GM23338 (cell line): ENCODE measurements at regions not wholly inside any gene's neighbourhood (a gene's known extent, or its start where the extent isn't known, plus 50 kb on each side); places are given as distances from the start of the nearest gene placed in this dataset.

Source experiments
- ATAC-seq: fragments of 200-7000 bp; cut with Tn5 transposase; 3 replicates; pipeline ENCODE4 v1.9.1; 2020
- DNase-seq: peaks from one replicate; pipeline ENCODE4 v3.0.0-alpha.2; 2015; ENCODE audit warnings: low spot score
- H2AFZ ChIP-seq: fragments of 200-600 bp; sonication (generic); 2 replicates; pipeline ENCODE4 v1.8.0; 2016; ENCODE audit warnings: antibody characterized with exemption, mild to moderate bottlenecking, moderate library complexity
- H3F3A ChIP-seq: fragments of 200-600 bp; sonication (generic); replicated peaks from 2 replicates; pipeline ENCODE4 v1.8.0; 2017; ENCODE audit warnings: antibody characterized with exemption, mixed run types, low read depth
- H3K27ac ChIP-seq: fragments of 200-600 bp; sonication (generic); 2 replicates; pipeline ENCODE4 v1.6.1; 2016; ENCODE audit warnings: low read depth
- H3K27me3 ChIP-seq: fragments of 200-600 bp; sonication (generic); 2 replicates; pipeline ENCODE4 v1.8.0; 2016; ENCODE audit warnings: mild to moderate bottlenecking, mixed run types, moderate library complexity; ENCODE audit not compliant: insufficient read depth
- H3K36me3 ChIP-seq: fragments of 200-600 bp; sonication (generic); 2 replicates; pipeline ENCODE4 v1.8.0; 2016; ENCODE audit warnings: mild to moderate bottlenecking; ENCODE audit not compliant: insufficient read depth
- H3K4me1 ChIP-seq: fragments of 200-600 bp; sonication (generic); 2 replicates; pipeline ENCODE4 v1.8.0; 2016; ENCODE audit warnings: mild to moderate bottlenecking, moderate library complexity; ENCODE audit not compliant: insufficient read depth
- H3K4me2 ChIP-seq: fragments of 200-600 bp; sonication (generic); 2 replicates; pipeline ENCODE4 v1.7.1; 2017; ENCODE audit warnings: mixed run types
- H3K4me3 ChIP-seq: fragments of 200-600 bp; sonication (generic); 2 replicates; pipeline ENCODE4 v1.6.1; 2016; ENCODE audit warnings: mixed run types
- H3K79me2 ChIP-seq: fragments of 200-600 bp; sonication (generic); replicated peaks from 2 replicates; pipeline ENCODE4 v1.8.0; 2017; ENCODE audit warnings: mild to moderate bottlenecking; ENCODE audit not compliant: insufficient read depth
- H3K9me2 ChIP-seq: fragments of 200-600 bp; sonication (generic); 2 replicates; pipeline ENCODE4 v1.8.0; 2017; ENCODE audit not compliant: insufficient read depth
- H4K20me1 ChIP-seq: fragments of 200-600 bp; sonication (generic); replicated peaks from 2 replicates; pipeline ENCODE4 v1.8.0; 2017; ENCODE audit warnings: mild to moderate bottlenecking; ENCODE audit not compliant: insufficient read depth
- H3K27ac Mint-ChIP-seq: 2 replicates; pipeline ENCODE4 v1.8.0; 2020; ENCODE audit warnings: inconsistent platforms, mild to moderate bottlenecking, moderate library complexity, mixed read lengths
- H3K27me3 Mint-ChIP-seq: 3 replicates; pipeline ENCODE4 v1.8.0; 2022; ENCODE audit warnings: low read depth, mild to moderate bottlenecking, moderate library complexity, mixed read lengths, inconsistent platforms; ENCODE audit not compliant: insufficient read depth, poor library complexity
- H3K36me3 Mint-ChIP-seq: 3 replicates; pipeline ENCODE4 v1.8.0; 2021; ENCODE audit warnings: low read depth, mild to moderate bottlenecking, inconsistent platforms, moderate library complexity, mixed read lengths
- H3K4me1 Mint-ChIP-seq: 3 replicates; pipeline ENCODE4 v1.8.0; 2020; ENCODE audit warnings: mild to moderate bottlenecking, inconsistent platforms, mixed read lengths
- H3K4me3 Mint-ChIP-seq: 3 replicates; pipeline ENCODE4 v1.8.0; 2021; ENCODE audit warnings: moderate library complexity, mild to moderate bottlenecking, inconsistent platforms, mixed read lengths
- H3K9me3 Mint-ChIP-seq: 3 replicates; pipeline ENCODE4 v1.8.0; 2020; ENCODE audit warnings: moderate library complexity, mild to moderate bottlenecking, inconsistent platforms, mixed read lengths
- CREB1 ChIP-seq: fragments of 250-450 bp; sonication (Bioruptor Pico); IDR thresholded peaks from 2 replicates; pipeline ENCODE4 v1.5.0; 2020; ENCODE audit warnings: low read depth, mild to moderate bottlenecking, moderate library complexity
- CTCF ChIP-seq, 2 experiments: fragments of 200-600 bp in 1 of 2; sonication (generic) in 1 of 2; conservative IDR thresholded peaks; 2 replicates each; pipeline versions ENCODE4 v1.5.1 to v1.6.1; 2016 to 2017; ENCODE audit warnings: antibody characterized with exemption in 2 of 2, low read depth in 2 of 2, mild to moderate bottlenecking in 2 of 2, moderate library complexity in 1 of 2
- ETS1 ChIP-seq: IDR thresholded peaks from 2 replicates; pipeline ENCODE4 v1.6.1; 2016; ENCODE audit warnings: antibody characterized with exemption
- EZH2phosphoT487 ChIP-seq: fragments of 200-600 bp; sonication (generic); IDR thresholded peaks from one replicate; pipeline ENCODE4 v1.8.1; 2018; ENCODE audit warnings: antibody characterized with exemption; ENCODE audit not compliant: unreplicated experiment
- JUNB ChIP-seq: IDR thresholded peaks from one replicate; pipeline ENCODE4 v1.6.1; 2016; ENCODE audit warnings: antibody characterized with exemption; ENCODE audit not compliant: unreplicated experiment
- NANOG ChIP-seq: IDR thresholded peaks from 2 replicates; pipeline ENCODE4 v1.6.1; 2016; ENCODE audit warnings: antibody characterized with exemption, borderline replicate concordance
- POLR2AphosphoS5 ChIP-seq: IDR thresholded peaks from 2 replicates; pipeline ENCODE4 v1.6.1; 2016; ENCODE audit warnings: antibody characterized with exemption, low read depth
- REST ChIP-seq: IDR thresholded peaks from one replicate; pipeline ENCODE4 v1.6.1; 2018; ENCODE audit warnings: antibody characterized with exemption; ENCODE audit not compliant: unreplicated experiment
- STAT1 ChIP-seq: IDR thresholded peaks from one replicate; pipeline ENCODE4 v1.6.1; 2016; ENCODE audit warnings: antibody characterized with exemption; ENCODE audit not compliant: unreplicated experiment
- ZNF114 ChIP-seq: fragments of 250-450 bp; sonication (Bioruptor Pico); IDR thresholded peaks from 2 replicates; pipeline ENCODE4 v1.5.0; 2020; ENCODE audit warnings: mild to moderate bottlenecking, moderate library complexity
- ZNF331 ChIP-seq: fragments of 250-450 bp; sonication (Bioruptor Pico); IDR thresholded peaks from 2 replicates; pipeline ENCODE4 v1.5.0; 2020; ENCODE audit warnings: low read depth, mild to moderate bottlenecking, moderate library complexity

- H3K27me3 ChIP-seq: no peaks in the 10 kb centered on the region
- no peak for ATAC-seq
- no peaks in the 10 kb centered on the region for H3K79me2 ChIP-seq
- H4K20me1 ChIP-seq: no peaks in the 10 kb centered on the region
- no peaks in the 10 kb centered on the region for H3K4me1 ChIP-seq
- no peak overlapping the region for H3K27ac ChIP-seq
- no peak overlapping the region for H3K27ac Mint-ChIP-seq
- H3K4me2 ChIP-seq: no peak overlapping the region
- no peak overlapping the region for H3K4me3 ChIP-seq
- H3K4me1 Mint-ChIP-seq: peaks cover 2% of the 10 kb centered on the region; the same call in 2 of the 3 replicates
- no peak overlapping the region for H2AFZ ChIP-seq
- H3K9me2 ChIP-seq: no peaks in the 10 kb centered on the region
- no peaks in the 10 kb centered on the region for H3K36me3 ChIP-seq
- H3K4me3 Mint-ChIP-seq: no peak overlapping the region
- no peak for TF ChIP-seq ZNF331 (CRISPR knock-in tag)
- TF ChIP-seq ZNF114 (CRISPR knock-in tag): no peak
- no peak for TF ChIP-seq EZH2phosphoT487
- TF ChIP-seq NANOG: no peak
- no peak for TF ChIP-seq POLR2AphosphoS5
- no peak for TF ChIP-seq CREB1
- no peak for TF ChIP-seq JUNB
- TF ChIP-seq CTCF (conservative IDR thresholded peaks at IDR 0.05; ENCODE audit: low read depth in 2 of 2): no peak
- TF ChIP-seq REST: no peak
- TF ChIP-seq STAT1: no peak
- no peak for TF ChIP-seq ETS1
- H3F3A ChIP-seq: no peaks in the 10 kb centered on the region
- peaks cover 5% of the 10 kb centered on the region; the same call in 2 of the 3 replicates for H3K9me3 Mint-ChIP-seq
- H3K27me3 Mint-ChIP-seq: peaks cover 6% of the 10 kb centered on the region
- H3K36me3 Mint-ChIP-seq: no peaks in the 10 kb centered on the region; the same call in 2 of the 3 replicates
- DNase-seq: no peak
Observed at GRCh38 chr9:88697764-88698432, 162.9 kb downstream of the NXNL2 start.
